Peyer's patch (tissue), 4 donors: ENCODE measurements at regions not wholly inside any gene's neighbourhood (a gene's known extent, or its start where the extent isn't known, plus 50 kb on each side); places are given as distances from the start of the nearest gene placed in this dataset.

ENCODE experiments used
- POLR2A ChIP-seq, 2 donors: fragments of 450-650 bp; IDR thresholded peaks; one replicate each; pipeline ENCODE4 v1.5.1; 2017; ENCODE audit warnings: antibody characterized with exemption in 2 of 2, mild to moderate bottlenecking in 2 of 2, moderate library complexity in 2 of 2
- TF ChIP-seq, protein P1 (sequence below), 6 experiments: fragments of 450-650 bp in 4 of 6; fragments of 200-600 bp in 2 of 6; sonication (generic) in 1 of 6; IDR thresholded peaks; one replicate each; pipeline ENCODE4 v1.5.1; 2017 to 2019; ENCODE audit warnings: antibody characterized with exemption in 6 of 6, mild to moderate bottlenecking in 3 of 6, moderate library complexity in 1 of 6

DNA sequence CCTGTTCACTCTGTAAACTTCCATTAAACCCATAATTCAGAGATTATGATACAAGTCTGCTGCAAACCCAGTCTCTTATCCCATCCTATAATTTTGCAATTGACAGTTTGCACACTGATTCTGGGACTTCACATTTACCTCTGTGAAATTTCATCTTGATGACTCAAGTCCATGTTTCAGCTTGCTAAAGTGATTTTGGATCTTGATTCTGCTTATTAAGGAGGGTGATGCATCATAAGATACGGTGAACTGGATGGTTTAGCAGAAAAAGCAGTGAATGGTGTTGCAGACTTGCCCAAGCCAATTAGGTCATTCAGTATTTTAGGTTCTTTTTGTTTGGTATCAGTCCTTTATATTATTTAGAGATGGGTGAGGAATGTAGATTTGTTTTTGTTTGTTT is 125.5 kb upstream of the PODXL start:
- TF ChIP-seq, protein P1, sequence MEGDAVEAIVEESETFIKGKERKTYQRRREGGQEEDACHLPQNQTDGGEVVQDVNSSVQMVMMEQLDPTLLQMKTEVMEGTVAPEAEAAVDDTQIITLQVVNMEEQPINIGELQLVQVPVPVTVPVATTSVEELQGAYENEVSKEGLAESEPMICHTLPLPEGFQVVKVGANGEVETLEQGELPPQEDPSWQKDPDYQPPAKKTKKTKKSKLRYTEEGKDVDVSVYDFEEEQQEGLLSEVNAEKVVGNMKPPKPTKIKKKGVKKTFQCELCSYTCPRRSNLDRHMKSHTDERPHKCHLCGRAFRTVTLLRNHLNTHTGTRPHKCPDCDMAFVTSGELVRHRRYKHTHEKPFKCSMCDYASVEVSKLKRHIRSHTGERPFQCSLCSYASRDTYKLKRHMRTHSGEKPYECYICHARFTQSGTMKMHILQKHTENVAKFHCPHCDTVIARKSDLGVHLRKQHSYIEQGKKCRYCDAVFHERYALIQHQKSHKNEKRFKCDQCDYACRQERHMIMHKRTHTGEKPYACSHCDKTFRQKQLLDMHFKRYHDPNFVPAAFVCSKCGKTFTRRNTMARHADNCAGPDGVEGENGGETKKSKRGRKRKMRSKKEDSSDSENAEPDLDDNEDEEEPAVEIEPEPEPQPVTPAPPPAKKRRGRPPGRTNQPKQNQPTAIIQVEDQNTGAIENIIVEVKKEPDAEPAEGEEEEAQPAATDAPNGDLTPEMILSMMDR (IDR thresholded peaks at IDR 0.05): no peak
- TF ChIP-seq POLR2A (IDR thresholded peaks at IDR 0.05): no peak
